HG03432 (cell line): ENCODE measurements at regions not wholly inside any gene's neighbourhood (a gene's known extent, or its start where the extent isn't known, plus 50 kb on each side); places are given as distances from the start of the nearest gene placed in this dataset.

Experiments
- ATAC-seq: cut with Tn5 transposase; IDR thresholded peaks from one replicate; pipeline ENCODE4 v1.9.1; 2021; ENCODE audit warnings: mild to moderate bottlenecking, moderate library complexity; ENCODE audit not compliant: unreplicated experiment

DNA sequence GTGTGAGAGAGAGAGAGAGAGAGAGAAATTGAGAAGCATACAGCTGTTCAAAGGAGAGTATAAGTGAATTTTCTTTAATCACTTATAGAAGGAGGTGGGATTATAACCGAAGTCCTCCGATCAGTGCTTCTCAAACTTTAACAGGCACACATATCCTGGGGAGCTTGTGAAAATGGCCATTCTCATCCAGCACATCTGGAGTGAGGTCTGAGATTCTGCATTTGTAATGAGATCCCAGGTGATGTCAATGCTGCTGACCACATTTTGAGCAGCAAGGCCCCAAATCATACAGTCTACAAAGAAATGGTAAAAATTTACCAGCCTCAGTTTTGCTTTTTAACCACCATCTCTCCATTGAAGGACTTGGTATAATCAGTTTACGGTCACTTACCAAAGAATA, 219.0 kb downstream of the PTEN start:
- peak; percentile 32 for ATAC-seq

DNA sequence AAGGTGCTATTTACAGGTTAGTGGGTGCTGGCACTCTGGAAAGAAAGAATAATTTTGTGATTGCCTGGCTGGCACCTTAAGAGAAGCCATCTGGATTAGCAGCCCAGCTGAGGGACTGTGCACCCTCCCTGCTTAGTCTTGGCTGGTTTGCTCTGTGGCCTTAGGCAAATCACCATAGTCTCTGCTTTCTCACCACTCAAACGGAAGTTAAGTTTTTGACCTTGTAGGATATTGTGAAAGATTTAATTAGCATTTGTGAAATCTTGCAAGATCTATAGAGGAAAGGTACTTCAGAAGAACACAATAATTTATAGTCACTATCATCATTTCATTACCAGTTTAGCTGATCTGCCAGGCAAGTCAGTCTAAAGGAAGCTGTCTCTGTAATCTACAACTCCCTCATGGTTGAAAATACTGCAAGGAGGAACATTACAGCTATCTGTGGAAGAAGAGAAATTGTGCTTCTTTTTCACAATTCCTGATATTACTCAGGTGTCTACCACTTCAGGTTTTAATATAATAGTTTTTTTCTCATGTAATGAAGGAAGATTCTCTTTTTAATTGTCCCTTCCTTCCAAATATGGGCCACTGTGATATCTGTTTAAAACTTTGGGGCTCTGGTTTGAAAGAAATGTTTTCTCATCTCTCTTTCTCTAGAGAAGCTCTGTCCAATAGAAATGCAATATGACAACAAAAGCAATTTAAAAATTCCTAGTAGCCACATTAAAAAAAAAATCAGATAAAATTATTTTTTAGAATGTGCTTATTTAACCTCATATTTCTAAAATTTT, 219.6 kb downstream of the PTEN start:
- ATAC-seq, result peak; percentile 85

DNA sequence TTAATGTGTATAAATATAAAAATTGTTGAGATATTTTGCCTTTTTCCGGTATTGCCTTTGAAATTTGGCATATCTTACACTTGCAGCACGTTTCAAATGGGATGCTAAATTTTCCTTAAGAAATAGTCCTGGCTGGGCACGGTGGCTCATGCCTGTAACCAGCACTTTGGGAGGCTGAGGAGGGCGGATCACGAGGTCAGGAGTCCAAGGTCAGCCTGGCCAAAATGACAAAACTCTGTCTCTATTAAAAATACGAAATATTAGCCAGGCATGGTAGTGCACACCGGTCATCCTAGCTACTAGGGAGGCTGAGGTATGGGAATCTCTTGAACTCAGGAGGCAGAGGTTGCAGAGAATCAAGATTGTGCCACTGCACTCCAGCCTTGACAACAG, 220.2 kb downstream of the PTEN start:
- no peak for ATAC-seq

DNA sequence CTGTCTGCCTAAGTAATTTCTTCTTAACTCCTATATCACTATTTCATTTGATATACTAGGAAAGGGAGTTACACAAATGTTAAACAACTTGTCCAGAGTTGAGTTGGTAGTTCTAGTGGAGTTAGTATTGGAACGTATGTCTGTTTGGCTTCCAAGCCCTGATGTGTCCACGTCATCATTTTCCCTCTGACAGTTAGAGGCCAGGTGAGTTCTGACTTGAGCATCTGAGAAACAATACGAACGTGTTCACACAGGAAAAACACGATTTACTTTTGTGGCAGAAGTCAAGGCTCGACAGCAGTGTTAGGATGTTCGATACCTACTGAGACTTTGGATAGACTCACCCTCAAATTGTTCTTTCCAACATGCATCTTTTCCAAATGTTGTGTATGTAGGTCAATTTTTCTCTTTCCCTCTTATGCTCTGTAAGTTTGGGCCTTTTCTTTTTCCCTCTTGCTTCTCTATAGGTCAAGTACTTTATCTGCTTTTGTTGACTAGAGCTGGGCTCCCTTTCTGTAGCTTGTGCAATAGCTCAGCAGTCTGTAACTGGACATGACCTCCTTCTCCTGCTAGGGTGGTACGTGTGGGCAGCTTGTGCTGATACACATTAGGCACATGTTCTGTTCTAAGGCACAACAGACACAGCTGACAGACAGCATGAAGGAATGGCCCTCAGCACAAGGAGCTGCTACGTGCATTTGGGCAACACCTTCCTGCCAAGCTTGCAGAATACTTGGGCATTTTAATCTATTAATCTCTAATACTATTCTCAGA, 222.9 kb downstream of the PTEN start:
- no peak for ATAC-seq

DNA sequence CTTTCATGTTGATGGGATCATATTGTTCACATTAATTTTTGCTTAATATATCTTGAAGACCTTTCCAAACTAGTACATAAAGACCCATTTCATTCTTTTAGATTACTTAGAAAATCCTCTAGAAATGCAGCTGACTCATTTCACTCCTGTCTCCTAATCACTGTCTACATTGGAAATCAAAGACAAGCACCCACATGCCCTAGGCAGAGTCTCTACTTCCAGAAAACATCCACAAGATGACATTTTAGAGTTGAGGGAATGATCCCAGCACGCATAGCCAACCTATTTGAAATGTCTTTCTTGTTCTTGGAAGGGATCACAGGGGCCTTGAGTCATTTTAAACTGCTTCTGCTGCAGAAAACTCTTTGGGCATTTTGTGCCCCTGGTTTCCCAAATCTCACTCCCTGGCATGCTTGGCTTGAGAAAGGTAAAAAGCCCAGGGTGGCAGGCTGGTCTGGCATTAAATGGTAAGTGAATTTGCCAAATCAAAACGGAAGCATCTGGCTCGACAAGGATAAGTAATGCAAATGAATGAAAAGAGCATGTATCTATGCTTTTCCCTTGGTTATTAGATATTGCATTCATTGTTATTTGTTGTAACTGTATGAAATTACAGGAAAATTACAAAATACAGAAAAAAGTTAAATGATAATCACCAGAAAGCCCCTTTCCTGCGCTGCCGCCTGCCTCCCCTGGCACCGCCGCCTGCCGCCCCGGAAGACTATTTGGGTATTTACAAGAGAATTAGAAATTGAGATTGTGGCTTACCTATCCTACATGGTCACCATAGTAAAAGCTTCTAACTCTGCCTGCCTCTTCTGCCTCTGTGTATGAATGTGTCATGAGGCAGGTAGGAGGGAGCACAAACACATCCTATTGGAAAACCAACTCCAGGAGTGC, 225.3 kb downstream of the PTEN start:
- no peak for ATAC-seq

DNA sequence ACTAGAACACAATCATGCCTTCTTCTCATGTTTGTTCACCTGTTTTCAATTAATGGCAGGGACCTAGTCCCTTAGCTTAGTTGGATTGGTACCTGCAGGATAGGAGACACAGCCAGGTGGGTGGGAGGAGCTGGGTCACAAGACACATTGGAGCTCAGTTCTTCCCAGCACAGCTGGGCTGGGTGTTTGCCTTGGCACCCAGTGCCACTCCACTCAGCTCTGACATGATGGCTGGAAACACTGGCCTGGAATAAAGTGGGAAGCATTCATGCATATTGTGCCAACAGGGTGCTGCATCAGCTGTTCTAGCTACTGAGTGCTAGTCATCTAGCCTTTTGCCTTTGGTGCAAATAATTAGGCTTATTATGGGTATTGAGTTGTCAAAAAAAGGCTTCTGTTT, 226.1 kb downstream of the PTEN start:
- no peak for ATAC-seq

DNA sequence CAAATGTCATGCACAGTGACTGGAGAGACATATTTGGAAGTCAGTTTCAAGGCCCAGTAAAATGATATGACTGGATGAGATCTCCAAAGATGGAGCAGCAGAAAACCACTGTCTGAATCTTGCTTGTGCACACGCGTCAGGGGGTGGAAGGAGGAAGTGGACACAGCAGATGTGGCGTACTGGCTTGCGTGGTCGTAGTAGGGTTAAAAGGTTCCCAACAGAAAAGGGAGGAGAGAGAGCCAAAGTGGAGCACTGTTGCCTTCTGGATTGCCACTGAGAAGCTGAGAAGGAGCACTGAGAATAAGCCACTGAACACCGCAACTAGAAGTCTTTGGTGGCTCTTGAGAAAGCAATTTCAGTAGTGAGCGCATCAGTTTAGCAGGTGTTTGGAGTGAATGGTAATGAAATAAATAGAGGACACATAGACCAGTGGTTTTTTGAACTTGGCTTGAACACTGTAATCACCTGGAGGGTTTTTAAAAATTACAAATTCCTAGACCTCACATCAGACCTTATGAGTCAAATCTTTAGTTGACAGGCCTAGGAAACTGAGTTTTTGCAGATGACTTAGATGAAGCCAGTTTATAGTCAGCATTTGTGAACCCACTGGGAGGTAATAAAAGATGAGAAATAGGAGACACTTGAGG, 227.3 kb downstream of the PTEN start:
- peak; percentile 20 for ATAC-seq

DNA sequence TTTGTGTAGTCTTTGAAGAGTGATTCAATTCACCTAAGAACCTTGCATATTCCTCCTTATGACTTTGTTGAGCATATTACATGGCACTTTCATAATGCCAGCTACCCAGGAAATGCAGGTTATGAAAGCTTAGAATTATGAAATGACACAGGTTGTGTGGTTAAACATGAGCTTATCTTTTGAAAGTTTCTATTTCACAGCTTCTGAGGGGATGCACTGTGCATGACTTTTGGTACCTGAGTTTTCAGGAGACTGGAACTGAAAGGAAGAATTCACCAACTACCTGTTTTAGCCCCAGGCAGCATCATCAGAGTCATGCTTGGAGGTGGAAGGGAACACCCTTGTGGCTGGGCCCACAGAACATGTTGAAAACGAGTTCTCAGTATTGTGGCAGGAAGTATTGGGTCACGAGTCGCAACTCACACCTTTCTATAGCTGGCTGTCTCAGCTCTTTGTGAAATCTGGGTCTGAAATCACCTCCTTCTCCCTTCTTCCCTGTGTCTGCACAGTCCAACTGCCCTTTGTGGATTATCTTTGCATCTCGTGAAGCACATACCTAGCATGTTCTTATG, 228.2 kb downstream of the PTEN start:
- ATAC-seq, result peak; percentile 85

DNA sequence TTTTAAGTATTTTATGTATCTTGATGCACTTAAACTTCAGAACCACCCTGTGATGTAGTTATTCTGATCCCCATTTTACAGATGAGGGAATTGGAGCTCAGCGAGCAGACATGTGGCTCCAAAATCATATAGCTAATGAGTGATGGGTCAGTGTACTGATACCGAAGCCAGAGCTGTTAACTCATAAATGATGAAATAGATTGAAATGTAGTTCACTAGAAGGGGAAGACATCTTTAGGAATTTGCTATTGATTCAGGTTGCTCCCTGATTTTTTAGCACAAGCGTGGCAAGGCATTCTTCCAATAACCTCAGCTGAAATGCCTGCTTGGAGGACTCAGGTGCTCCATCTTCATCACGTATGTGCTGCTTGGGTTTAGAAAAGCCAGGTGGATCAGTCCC, 228.8 kb downstream of the PTEN start:
- no peak for ATAC-seq

DNA sequence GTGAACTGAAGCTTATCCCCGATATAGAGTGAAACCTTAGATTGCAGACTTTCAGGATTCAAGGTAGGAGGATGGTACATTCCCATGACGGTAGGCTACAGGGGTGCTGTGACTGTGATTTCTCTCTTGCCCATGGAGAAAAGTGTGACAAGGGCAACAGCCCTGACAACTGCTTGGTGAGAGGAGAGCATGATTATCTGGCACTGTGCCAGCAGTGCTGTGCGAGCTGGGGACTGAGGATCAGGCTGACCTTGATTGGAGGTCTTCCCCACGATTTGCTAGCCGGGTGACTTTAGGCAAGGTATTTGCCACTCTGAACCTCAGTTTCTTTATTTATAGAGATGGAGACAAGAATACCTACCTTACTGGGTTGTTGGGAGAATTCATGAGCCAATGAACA, 229.5 kb downstream of the PTEN start:
- no peak for ATAC-seq

DNA sequence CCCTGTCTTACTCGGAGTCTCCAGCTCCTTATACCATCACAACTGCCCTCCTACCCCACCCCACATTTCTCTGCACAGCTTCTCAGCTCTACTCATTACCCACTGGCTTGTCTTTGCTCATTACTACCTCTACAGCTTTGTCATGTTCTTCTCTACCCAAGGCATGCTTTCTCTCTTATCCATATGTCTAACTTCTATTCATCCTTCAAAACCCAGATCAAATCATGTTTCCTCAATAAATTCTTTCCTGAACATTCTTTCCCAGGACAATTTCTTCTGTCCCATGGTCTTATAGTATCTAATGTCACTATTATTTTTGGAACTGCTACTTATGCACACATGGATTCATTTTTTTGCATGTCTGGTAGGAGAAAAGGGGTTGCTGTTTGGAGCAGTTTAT, 231.4 kb downstream of the PTEN start:
- no peak for ATAC-seq

DNA sequence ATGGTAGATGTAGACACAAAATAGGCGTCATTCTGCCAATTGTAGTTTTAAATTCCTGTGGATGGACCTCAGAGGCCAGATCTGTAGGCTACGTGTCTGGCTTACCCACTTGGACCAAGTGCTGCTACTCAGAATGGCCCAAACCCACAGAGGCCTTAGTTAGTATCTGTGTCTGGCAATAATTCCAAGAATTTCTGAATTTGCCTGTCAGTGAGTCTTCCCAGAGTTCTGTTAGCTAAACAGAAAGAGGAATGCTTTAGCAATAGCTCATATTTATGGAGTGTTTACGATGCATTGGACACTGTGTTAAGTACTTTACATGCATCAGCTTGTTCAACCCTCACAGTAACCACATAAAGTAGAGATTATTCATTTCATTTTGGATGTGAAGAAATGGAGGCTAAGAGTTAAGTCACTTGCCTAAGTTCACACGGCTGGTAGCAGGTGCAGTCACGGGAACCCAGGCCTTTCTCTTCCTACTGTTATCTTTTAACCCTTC, 231.8 kb downstream of the PTEN start:
- ATAC-seq, result no peak

DNA sequence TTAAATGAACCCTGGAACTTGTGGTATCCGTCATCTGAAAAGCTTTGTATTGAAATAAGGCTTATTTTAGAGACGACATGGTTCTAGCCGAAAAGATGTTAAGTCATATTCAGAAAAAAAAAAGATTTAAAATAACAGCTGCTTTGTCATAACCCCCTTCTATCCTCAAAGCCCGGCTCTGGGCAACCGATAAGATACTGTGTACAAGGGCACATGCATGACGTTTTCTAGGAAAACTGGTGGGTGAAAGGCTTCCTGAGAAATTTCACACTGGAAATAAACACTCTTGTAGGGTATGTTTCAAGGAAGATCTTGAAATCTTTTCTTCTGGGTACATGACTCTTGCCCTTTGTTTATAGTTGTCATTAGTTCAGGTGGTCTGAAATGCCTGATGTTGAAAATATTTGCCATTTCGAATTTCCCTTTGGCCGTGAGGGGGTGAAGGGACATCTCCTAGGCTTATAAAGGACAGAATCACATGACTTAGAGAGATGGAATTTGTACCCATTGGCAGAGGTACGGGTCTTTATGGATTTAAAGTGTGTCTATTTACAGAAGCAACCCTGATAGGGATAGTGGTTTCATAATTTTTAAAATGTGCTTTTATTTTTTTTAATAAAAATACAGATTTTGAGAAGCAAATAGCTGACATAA, 232.5 kb downstream of the PTEN start:
- no peak for ATAC-seq

DNA sequence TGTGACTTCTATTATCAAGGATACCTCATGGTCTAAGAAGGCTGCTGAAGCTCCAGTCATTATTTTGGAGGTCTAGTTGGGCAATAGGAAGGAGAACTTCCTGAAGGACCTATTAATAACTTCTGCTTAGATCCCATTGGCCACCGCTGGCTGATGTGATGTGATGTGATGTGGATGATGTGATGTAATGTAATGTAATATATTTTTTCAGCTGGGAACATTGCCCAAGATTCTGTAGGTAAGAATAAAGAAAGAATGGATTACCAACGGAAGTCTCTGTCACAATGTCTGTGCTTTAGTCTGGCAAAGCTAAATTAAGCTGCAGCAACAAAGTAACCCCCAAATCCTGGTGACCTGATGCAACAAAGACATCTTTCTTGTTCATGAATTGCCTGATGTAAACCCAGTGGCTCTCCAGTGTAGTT, 233.7 kb downstream of the PTEN start:
- ATAC-seq, result no peak

DNA sequence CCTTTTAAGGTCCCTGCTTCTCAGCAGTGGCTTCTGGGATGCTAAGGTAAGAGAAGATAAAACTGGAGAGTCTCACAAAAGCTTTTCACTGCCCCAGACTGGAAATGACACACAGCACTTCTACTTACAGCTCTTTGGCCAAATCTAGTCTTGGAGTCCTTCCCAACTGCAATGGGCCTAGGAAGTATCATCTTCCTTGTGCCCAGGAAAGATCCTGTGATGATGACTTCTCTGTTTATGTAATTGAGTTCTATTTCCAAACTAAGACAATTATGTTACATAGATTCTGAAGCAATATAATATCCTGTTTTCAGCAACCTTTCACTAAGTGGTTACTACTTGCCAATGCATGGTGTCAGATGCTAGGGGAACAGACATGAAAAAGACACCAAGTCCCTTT, 234.1 kb downstream of the PTEN start:
- ATAC-seq, result no peak

DNA sequence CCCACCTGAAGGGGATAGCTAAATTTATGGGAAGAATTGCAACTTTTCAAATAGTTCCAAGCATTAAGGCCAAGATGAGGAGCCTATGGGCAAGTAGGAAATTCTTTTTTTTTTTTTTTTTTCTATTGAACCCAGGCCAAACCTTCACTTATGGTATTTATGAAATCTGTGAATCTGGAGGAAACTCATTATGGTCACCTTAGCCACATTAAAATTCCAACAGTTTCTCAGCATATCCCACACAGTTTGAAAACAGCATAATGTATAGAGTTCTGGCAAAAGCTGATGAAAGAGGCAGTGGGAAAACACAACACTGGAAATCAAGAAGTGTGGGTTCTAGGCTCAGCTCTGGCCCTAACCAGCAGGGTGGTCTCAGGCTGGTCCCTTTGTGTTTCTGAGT, 236.9 kb downstream of the PTEN start:
- no peak for ATAC-seq

DNA sequence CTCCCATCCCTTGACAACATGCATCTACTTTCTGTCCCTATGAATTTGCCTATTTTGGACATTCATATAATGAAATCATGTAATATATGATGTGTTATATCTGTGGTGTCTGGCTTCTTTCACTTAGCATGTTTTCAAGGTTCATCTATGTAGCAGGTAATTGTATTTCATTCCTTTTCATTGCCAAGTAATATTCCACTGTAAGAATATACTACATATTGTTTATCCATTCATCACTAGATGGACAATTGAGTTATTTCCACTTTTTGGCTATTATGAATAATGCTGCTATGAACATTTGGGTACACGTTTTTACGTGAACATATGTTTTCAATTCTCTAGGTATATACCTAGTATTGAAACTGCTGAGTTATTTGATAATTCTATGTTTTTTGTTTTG, 238.2 kb downstream of the PTEN start:
- no peak for ATAC-seq

DNA sequence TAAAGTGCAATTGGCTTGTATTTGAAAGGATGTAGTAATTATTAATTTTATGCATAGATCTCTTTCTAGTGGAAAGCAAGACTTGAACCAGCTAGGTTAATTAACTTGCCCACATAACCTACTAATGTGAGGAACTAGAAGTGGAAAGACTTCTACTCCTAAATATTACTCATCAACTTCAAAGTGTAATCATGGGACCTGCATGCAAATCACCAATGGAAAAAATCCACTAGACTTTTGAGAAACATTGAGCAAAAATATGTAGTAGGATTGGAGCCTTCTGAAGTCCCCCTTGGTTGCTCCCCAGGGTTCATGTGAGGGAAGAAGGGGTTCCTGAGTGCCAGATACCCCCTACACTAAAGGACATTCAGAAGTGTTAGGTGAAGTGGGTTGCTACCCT, 240.2 kb downstream of the PTEN start:
- no peak for ATAC-seq

DNA sequence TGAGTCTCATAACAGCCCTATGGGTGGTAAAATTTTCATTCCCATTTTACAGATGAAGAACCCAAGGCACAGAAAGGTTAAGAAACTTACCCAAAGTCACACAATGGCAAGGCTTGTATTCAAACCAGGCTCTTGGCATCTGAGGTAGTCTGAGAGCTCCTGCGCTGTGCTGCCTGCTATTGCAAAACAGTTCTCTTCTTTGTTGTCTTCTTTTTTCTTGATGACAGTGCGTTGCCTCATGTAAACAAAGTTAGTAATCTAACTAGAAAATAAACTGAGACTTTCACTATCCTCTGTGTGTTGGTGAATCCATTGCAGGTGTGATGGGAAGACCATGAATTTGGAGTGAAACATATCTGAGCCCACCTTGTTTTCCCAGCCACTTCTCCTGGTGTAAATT, 240.8 kb downstream of the PTEN start:
- no peak for ATAC-seq

DNA sequence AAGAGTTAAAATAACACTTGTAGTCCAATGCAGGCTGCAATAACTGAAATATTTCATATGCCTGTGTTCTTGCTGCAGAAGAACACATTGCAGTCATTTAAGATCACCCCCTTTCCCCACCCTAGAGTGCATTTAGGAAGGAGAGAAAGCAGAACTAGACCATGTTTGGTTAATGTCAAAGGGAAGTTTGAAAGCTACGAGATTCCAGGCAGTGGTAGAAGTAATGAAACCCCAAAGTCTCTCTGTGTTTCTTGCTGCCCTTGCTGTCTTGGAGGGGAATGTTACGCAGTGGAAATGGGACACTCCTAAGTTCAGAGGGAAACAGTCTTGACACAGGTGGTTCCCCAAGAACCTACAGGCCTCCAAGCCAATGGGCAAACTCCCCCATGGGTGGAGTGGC, 242.9 kb downstream of the PTEN start:
- ATAC-seq, result no peak
